Medulla oblongata (tissue), 1 donor: ENCODE measurements at regions not wholly inside any gene's neighbourhood (a gene's known extent, or its start where the extent isn't known, plus 50 kb on each side); places are given as distances from the start of the nearest gene placed in this dataset.

Source experiments
- DNase-seq: peaks from one replicate; pipeline ENCODE4 v3.0.0-alpha.2; 2015; ENCODE audit errors: extremely low spot score

DNA sequence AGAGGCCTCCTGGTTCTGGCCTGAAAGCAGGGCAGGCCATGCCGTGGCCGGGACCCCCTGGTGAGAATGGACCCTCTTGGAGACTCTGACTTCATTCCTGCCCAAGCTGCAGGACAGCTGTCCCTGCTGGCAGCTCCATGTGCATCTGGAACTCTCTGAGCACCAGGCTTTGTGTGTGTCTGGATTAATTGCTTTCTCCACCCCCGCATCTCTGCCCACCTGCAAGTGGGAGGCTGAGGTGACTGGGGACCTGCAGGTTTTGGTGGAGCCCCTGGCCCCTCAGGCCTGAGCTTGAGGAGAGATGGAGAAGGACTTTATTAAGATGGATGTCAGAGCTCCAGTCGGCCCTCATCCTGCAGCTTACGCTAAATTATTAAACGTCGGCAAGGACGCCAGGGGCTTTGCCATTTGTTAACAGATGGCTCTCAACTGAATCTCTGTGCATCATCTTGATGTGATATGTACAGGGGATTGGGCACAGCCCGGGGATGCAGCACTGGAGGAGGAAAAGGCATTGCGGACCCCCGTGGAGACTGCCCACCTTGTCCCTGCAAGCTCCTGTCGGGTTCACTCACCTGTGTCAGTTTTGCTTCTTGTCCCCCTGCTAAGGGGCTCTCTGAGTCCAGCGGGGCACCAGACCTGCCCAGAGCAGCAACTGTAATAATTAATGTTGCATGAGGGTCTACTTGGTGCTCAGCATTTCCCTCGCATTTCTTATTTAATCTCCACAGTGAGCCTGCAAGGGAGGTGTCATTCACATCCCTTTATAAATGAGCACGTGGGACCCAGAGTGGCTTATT is 154.1 kb upstream of the RPL38 start:
- no peak for DNase-seq

DNA sequence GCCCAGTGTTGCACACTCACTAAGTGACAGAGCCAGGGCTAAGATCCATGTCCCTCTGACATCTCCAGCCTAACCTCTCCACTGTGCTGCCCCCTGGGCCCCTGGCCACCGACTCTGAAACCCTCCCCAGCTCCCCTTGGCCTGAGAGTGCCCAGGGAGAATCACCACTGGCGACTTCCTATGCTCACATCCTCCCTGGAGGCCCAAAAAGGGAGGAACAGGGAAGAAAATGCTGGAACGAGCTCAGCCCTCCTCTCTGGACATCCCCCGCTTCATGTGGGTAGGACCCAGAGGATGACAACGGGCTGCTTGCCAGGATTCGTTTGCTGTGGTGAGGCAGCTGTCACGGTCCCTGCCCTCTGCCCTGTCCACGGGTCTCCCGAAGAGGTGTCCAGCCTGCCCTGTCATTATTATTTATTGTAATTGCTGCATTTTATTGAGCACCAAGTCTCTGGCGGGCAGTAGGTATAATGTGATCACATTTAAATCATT is 153.5 kb upstream of the RPL38 start:
- DNase-seq = no peak

DNA sequence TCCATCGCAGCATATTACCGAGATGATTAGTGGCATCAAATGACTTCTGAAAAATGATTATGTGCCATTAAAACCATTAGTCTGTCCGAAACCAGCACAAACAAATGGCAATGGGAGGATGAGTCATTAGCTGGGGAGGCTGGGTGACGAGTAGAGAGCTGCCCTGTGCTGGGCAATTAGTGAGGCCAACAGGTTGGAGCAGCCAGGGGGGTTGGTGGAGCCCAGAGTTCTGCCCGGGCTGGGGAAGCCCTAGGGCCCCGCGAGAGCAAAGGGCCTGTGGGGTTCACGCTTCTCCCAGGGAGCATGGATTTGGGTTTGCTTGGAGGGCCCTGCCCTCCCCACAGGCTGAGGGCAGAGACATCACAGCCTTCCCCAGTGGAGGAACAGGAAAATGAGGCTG is 152.1 kb upstream of the RPL38 start:
- DNase-seq = no peak

DNA sequence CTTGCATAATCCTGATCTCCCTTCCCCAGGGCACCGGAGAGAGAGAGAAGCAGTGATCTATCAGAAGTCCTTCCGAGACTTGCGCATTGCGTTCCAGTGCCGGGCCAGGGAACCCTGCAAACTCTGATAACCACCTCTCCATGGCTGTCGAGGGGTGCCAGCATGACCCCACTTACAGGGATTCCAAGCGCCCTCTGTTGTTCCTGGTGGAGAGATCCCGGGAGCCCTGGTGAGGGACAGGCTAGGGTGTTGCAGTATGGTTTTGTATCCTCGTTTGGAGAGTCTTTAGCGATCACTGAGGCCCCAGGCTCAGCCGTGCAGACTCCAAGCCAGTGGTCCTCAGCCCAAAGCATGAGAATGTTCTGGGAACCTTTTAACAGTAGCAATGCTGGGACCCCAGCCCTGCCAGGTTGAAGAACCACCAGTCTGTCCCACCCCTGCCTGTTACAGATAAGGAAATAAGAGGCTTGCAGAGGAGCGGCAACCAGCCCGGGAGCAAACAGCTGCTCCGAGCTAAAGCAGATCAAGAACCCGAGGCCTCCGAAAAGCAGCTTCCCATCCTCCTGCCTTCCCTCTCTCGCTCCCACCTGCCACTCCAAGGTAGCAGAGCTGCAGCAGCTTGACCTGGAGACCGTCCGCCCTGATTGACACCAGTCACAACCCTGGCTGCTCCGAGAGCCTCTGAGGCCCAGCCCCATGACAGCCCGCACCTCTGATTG is 150.3 kb upstream of the RPL38 start:
- no peak for DNase-seq

DNA sequence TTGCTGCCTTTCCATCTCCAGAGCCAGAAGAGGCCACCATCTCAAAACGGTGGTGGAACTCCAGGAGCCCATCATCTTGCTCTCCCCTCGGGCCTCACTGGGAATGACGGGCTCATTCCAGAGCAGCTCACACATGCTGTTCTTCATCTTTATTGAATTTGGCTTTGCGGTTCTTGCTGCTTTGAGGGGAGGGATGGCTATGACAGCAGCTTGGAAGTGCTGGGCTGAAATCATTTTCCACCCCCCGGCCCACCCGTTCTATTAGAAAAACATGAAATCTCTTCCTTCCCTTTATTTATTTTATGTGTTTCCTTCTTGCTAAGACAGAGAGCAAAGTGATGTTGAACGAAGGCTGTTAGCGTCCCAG is 149.8 kb upstream of the RPL38 start:
- no peak for DNase-seq

DNA sequence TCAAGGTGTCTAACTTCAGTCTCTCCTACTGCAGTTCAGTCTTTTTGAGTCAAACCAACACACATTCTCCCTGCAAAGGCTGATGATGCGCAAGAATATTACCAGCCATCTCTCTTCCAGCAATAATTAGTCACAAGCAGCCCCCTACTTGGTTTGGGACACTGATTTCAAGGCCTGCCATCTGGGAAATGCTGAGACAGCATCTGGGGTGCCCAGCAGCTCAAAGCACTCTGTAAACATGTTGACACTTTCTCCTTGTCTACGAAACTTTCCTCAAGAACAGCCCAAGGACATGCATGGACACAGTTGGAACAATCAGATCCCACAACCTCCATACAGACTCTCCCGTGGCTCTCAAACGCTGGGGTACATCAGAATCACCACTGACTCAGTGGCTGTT is 149.2 kb upstream of the RPL38 start:
- DNase-seq = no peak

DNA sequence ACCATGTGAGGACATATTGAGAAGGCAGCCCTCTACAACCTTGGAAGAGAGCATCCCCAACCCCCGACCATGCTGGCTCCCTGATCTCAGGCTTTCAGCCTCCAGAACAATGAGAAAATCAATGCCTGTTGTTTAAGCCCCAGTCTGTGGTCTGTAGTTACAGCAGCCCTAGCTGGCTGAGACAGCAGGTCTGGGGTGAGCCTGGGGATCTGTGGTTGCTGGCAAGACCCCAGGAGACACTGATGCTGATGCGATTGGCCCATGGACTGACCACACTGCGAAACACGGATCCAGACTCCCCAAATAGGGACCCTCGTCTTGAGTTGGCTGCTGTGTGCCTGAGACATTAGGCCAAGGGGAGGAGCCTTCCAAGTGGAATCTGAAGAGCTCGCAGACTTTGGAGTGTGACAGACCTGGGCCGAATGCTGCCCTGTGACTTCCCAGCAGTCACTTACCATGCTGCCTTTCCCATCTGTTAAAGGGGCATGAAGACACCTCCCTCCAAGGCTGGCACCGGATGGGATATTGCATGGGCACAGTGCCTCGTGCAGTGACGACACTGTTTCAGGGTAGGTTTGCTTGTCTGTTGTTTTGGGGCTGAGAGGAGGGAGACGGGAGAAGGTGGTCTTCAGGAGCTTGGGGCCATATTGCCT is 147.8 kb upstream of the RPL38 start:
- DNase-seq = no peak

DNA sequence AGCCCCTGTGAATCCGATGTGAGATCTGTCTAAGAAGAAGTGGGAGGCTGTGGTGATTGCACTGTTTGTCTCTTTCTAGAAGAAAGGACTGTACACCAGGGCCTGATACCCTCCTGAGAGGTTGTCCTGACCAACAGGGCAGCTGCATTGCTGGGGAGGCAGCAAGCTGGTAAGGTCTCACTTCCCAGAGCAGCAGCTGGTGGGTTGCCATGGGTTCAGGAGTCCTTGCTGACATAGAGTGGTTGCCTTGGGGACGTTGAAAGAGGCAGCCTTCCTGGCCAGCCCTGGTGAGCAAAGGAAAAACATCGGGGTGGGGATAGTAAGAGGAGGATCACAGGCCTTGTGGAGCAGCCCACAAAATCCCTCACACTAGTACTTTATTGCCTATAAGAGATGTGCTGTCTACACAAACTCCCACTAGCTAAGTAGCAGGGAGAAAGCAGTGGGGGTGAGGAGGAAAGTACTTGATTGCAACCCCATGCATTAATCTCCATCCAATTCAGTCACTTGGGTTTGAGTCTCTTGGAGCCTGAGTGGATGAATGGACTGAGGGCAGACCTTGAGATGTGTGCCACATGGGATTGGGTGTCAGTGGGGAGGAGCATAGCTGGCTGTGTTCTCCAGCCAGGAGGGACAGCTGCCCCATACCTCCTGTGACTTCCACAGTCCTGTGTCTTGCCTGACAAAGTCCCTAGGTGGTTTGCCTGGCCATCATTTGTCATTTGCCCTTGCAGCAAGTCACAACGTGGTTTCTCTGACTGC is 143.8 kb upstream of the RPL38 start:
- peak; percentile 75 for DNase-seq

DNA sequence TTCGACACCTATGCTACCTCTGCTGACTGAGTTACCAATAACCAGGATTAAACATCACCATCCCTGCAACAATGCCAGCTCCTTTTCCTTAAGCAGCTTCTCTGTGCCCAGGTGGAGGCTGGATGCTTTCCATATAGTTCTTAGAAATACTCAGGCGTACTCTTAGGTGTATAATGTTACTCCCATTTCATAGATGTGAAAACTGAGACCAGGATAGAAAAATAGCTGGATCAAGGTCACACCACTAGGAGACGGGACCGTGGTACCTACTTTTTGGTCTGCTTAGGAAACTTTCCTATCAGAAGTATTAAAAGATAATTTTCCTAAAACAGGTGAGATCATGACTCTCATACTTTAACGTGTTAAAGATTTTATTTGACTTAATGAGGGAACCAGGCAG is 141.7 kb upstream of the RPL38 start:
- no peak for DNase-seq

DNA sequence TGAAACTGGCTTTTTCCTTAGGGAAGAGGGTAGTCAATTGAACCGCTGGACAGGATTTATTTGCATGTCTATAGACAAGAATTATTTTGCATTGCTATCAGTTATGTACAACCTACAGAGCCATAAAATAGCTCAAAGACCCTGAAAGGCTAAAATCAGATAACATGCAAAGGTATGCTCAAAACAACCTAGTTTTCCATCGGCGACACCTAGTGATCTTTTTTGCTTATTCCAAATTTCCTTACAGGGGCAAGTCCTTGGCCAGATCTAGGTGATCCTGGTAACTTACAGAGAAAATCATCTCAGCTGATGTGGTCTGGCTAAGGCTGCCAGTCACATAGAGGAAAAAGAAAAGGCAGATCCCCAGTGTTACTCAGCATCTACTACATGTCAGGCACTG is 141.2 kb upstream of the RPL38 start:
- no peak for DNase-seq

DNA sequence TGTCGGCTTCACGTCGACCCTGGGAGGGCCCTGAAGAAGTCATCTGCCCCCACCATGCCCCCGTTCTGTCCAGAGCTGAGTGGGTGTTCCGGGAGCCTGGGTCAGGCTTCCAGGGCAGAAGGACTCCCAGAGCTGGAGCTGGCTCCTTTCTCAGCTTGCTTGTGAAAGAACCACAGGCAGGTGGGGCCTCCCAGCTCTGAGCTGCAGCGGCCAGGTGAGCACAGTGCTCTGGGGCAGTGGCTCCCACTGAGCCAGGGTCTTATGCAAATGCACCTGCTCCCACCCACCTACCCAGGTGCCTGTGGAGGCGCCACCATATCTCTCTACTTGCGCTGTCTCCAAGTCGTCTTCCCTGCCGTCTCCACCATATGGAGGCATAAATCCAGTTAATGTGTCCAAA is 140.0 kb upstream of the RPL38 start:
- DNase-seq = no peak

DNA sequence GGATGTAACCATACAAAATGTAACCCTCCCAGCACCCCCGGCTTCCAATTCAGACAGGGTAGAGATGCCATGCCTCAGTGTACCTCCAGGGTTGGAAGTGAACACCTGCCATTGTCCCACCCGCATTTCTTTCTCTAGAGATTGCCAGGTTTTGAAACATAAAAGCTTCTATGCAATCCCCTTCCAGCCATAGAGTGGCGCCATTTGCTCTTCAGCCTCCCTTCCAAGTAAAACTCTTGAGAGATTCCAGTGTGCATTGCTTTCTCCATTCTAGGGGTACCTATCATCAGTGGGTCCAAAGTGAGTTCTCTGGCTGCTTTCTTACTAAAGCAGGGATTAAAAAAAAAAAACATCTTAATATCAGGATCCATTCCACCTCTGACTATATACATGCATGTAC is 133.1 kb upstream of the RPL38 start:
- DNase-seq = no peak

DNA sequence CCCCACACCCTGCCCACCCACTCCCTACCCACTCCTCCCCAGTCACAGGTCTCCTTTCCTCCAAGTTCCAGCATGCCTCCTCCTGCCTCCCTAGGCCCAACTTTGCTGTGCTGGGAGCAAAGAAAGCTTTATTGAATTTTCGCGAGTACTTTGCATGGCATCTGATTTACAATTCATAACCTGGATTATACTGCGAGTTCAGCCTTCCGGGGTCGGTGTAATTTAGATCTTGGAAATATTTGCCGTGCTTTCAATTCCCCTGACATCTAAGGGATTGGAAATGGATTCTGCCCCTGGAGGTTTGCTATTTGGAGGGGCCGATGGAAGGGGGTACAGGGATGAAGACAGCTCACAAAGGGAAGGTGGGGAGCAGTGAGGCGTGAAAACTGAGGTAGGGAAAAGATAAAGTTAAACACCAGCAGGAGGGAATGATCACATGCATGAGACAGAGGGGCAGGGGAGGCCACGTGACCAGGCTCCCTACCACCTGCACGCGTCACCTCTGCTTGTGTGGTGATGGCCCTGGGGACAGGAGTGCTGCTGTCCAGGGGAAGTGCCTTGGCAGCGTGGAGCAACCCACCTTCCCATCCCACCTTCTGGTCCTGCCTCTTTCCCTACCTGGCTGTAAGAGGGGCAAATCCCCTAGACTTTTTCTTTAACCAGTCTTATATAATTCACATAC is 132.3 kb upstream of the RPL38 start:
- no peak for DNase-seq

DNA sequence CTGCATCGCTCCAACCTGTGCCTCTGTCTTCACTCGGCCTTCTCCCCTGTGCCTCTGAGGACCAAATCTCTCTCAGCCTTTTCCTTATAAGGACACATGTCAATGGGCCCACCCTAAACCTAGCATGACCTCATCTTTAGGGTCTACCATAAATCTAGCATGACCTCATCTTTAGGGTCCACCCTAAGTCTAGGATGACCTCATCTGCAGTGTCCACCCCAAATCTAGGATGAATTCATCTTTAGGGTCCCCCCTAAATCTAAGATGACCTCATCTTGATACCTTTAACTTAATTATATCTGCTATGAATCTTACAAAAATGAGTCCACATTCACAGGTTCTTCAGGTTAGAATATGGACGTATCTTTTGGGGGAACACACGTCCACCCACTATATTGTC is 131.1 kb upstream of the RPL38 start:
- DNase-seq = no peak

DNA sequence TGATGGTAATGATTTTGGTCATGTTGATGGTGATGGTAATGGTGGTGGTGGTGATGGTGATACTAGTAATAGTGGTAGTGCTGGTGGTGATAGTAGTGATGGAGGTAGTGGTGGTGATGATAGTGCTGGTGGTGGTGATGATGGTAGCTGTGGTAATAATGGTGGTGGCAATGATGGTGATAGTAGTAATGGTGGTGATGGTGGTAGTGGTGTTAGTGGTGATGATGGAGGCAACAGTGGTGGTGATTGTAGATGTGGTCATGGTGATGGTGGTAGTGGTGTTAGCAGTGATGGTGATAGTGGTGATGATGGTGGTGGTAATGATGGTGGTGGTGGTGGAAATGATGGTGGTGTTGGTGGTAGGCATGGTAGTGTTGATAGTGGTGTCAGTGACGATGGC is 127.0 kb upstream of the RPL38 start:
- DNase-seq = no peak

DNA sequence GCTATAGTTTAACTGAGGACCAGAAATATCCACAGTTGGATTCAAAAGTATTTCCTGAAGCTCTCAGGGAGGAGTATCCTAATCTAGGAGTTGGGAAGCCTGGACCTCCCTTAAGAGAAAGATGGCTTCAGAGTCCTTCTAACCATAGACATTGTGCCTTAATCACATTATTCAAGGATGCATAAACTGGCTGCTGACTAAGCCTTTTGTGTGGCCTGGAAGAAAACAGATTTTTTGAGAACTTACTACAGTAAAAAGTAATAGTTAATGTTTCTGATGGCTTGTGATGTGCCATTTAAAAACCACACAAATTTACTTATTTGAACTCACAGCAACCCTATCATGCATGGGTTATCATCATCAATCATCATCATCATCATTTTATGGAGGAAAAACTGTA is 126.2 kb upstream of the RPL38 start:
- DNase-seq = no peak

DNA sequence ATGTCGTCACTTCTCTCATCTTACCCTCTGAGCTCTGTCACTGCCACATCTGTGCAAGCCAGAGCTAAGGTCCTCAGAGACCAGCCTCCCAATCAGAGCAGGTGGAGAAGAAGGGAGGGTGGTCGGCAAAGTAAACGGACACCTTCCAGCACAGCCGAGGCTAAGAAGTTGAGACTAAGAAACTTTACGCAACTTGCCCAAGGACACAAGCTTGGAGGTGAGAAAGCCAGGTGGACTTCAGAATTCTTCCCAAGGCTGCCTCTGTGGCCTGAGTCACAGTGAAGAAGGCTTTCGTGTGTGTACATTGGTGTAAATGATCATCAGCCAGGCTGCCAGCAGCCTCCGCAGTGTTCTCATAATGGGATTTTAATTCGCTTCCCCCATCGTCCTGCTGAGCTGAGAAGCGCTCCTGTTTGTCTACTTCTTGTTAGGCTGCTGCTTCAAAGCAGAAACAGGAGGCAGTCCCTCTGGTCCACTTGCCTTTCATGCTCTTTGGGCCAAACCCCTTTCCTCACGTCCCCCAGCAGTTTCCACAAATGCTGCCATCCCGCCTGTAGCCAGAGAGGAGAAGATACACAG is 125.0 kb upstream of the RPL38 start:
- DNase-seq = no peak

DNA sequence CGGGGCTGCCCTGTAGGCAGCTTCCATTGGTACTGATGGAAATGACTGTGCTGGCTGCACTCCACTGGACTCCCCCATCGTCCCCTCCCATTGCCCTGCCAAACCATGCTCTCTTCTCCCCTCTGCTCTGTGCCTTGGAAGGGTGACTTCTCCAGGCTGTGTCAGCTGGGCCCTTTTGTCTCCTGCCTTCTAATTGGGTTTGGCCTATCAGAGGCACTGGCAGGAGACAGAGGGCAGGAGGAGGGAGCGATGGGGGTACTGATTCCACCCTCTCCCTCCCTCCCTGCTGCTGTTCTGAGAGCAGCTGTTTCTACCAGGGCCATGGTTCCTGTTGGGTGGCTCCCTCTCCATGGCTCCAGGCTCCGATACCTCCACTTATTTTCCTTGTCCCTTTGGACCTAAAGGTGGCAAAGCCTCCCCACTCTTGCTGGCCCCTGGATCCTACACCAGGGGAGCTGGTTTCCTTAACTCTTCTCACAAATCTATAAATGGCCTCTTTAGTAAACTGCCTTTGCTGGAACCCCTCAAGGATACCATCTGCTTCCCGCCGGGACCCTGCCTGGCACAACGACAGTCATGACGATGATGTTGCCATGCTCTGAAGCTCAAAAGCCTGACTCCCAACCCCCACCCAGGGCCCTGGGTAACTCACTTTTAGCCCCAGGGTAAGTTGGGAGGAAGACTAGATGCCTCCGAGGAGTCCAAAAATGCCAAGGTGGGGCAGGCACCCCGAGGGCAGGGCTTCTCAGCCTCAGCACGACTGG is 123.8 kb upstream of the RPL38 start:
- no peak for DNase-seq

DNA sequence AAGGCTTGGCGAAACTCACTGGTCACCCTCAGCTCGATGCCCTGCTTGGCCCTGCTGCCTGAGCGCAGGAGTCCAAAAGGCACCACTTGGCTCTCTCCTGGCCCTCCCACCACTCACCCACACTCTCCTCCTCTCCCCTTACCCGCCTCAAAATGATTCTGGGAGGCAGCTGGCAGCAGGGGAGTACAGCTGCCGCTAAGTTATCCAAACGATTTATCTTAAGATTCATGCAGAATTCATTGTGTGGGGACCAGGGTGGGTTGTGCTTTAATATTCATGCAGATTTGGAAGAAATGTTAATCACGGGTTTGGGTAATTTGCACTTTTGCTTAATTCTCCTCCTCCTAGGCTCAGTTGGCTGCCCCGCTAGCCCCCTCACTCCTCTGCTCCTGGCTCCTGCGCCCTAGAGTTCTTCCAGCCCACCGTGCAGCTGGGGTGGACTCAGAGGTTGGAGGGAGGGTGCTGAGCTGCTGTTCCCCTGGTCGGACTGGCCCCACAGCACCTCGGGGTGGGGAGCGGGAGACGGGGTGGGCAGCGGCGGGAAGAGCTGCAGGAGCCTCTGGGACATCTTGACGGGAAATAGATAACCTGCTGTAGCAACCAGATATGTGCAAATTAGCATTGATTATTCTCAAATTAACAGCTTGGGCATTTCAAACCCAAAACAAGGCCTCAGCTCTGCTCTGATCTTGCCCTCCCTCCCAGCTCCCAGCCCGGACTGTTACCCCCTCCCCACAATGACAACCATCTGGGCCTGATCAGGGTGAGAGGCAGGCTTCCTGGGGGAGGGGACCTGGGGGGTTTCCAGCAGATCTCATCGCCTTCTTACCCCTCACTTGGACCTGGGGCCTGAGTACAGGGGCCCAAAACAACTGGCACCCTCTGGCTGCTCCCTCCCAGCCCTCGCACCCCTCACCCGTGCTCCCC is 122.6 kb upstream of the RPL38 start:
- DNase-seq = no peak
